Fibroblast of villous mesenchyme (primary cell): ENCODE measurements at regions not wholly inside any gene's neighbourhood (a gene's known extent, or its start where the extent isn't known, plus 50 kb on each side); places are given as distances from the start of the nearest gene placed in this dataset.

Experiments used
- DNase-seq: peaks from one replicate; pipeline ENCODE4 v3.0.0-alpha.2; 2010; ENCODE audit warnings: low read depth
- H3K4me3 ChIP-seq: 2 replicates; pipeline ENCODE4 v1.5.1; 2011; ENCODE audit warnings: low read depth, mild to moderate bottlenecking, low read length
- CTCF ChIP-seq: IDR thresholded peaks from 2 replicates; pipeline ENCODE4 v1.5.1; 2012; ENCODE audit warnings: low read depth, mild to moderate bottlenecking, low read length; ENCODE audit not compliant: insufficient read depth

GRCh38 chr12:38139456-38139855, 177.1 kb upstream of the ALG10B start:
- DNase-seq = no peak
- TF ChIP-seq CTCF = no peak
- H3K4me3 ChIP-seq = no peak overlapping the region

GRCh38 chr12:38141239-38141638, 175.3 kb upstream of the ALG10B start:
- DNase-seq = no peak
- H3K4me3 ChIP-seq = no peak overlapping the region
- TF ChIP-seq CTCF = no peak

DNA sequence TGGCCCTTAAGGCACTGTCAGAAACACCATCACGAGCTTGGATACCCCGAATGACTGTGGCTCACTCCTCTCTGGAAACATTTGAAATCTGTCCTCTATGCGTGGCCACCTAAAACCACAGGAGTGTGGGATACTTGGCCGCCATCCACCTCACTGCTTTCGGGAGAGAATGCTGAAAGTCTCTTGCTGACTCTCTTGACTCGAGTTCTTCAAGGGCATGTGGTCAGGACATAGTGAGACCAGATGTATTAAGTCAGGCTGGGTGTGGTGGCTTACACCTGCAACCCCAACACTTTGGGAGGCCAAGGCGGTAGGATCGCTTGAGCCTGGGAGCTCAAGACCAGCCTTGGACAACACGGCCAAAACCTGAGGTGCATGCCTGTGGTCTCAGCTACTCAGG, 174.7 kb upstream of the ALG10B start:
- TF ChIP-seq CTCF = no peak
- DNase-seq = no peak
- no peak overlapping the region for H3K4me3 ChIP-seq

DNA sequence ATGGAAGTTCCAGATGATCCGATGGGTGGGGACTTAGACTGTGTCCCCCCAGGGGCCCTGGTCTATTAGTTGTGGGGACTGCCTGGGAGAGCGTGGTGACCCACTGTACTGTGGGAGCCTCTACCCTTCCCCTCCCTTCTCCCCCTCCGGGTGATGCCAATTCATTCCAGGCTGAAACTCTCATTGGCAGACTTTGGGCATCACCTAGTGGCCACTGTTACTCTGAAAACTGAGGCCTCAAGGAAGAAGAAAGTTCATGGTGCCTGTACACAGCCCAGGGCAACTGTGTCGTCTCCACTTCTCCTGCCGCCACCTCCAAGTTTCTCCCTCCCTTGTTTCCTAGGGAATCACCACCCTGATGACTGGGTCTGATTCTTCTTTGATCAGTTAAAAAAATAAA, 173.6 kb upstream of the ALG10B start:
- no peak overlapping the region for H3K4me3 ChIP-seq
- DNase-seq = no peak
- TF ChIP-seq CTCF = no peak

GRCh38 chr12:38144049-38144448, 172.5 kb upstream of the ALG10B start:
- no peak overlapping the region for H3K4me3 ChIP-seq
- no peak for DNase-seq
- TF ChIP-seq CTCF = no peak

- H3K4me3 ChIP-seq = no peak overlapping the region
- no peak for TF ChIP-seq CTCF
- DNase-seq = no peak
These were observed 171.8 kb upstream of the ALG10B start for GRCh38 chr12:38144601-38145436.
